GM18511 (cell line): ENCODE measurements at regions not wholly inside any gene's neighbourhood (a gene's known extent, or its start where the extent isn't known, plus 50 kb on each side); places are given as distances from the start of the nearest gene placed in this dataset.

Experiments used
- ATAC-seq: cut with Tn5 transposase; IDR thresholded peaks from one replicate; pipeline ENCODE4 v1.9.1; 2021; ENCODE audit warnings: mild to moderate bottlenecking, moderate library complexity; ENCODE audit not compliant: unreplicated experiment

DNA sequence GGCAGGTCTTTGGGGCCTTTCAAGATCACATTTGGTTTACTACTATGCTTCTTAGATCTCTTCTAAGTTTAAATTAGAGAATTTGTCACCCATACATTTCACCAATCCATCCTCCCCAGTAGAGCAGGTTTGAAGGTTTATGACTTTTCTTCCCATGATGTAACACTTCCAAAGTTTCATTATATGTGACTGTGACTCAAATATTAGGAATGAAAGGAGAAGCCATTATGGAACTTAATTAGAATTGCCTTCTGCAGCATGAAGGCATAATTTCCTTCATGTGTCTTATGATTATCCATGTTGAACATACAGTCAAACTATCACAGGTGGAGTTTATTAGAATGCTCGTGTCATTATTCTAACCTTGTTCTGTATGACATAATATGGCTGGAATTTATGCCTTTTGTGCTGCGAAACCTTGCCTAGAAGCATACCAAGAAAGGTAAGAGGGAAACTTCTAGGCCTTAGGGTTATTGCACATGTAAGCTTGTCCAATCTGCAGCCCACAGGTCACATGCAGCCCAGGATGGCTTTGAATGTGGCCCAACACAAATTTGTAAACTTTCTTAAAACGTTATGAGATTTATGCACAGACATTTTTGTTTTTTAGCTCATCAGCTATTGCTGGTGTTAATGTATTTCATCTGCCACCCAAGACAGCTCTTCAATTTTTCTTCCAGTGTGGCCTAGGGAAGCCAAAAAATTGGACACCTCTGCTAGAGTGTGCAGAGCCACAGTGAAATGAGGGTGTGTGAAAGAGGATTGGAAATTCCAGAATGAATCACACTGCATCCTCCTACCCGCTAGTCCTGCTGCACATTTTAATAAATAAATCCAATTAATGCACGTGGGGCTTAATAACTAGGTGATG is 133.6 kb downstream of the TMEM26 start:
- no peak for ATAC-seq

DNA sequence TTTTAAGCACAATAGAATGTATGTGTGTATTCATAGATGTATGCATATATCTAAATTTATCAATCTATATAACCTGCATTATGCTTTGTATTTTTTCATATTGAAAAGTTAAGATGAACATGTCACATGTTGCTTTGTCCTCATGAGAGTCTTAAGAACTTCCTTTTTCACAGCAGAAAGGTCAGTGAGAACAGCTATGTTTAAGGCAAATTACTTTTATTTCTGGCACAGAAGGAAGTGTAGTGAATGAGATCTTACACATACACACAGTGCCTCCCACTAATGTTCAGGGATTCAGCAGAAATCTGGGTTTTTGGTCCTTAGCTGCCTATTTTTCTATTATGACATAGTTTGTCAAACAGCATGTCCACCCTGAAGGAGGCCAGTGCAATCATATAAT is 134.8 kb downstream of the TMEM26 start:
- ATAC-seq, result no peak

DNA sequence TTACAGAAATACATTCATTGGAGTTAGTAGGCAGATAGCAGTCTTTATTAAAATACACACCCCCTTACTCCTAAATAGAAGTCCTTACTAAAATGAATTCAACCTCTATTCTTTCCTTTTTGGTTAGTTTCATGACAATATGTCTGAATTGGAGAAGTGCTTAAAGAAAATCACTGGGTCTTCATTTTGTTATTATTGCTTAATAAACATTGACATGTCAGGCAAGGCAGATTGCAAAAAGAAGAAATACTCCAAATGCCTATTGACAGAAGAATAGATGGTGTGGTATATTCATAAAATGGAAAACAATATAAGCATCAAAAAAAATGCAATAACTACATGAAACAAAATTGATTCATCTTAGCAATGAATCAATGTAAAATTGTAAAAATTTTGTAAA is 135.5 kb downstream of the TMEM26 start:
- no peak for ATAC-seq

DNA sequence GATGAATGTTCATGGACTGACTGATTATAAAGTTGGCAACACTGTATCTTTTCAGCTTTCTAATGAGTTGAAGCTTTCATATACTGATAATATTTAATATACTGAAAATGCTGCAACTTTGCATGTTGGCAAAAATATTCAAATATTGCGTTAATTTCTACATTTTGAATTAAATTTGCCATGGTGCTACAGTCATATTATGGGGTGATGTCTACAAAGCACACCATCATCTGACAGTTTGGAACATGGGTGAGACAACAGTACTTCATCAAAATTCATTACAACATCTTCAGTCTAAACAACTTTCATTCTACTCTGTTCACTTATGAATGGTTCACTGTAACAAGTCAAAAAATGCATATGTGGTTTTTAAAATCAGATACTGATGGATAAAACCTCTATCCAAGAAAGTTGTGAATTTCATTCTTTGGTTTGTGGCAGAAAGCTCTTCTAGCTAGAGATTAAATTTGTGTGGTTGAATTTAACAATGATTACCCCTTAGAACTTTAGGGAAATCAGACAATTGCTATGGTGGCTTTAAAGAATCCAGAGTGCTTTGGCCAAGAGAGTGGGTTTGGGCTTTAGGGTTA is 136.4 kb downstream of the TMEM26 start:
- ATAC-seq, result no peak

DNA sequence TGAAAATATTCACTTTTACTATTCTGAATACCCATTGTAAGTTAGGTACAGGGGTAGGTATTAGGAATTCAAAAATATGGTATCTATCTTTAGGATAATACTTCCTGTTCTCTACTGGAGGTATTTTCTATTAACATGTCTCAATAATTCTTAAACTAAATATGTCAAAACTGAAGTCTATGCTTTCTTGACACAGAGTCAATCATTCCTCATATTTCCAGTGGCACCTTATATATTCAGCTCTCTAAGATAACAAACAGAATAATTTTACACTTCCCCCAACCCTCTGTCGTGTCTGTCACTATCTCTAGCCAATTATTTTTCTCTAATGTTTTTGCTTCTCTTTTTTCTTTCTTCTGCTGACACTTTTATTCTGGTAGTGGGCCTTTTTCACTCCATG is 138.9 kb downstream of the TMEM26 start:
- no peak for ATAC-seq

DNA sequence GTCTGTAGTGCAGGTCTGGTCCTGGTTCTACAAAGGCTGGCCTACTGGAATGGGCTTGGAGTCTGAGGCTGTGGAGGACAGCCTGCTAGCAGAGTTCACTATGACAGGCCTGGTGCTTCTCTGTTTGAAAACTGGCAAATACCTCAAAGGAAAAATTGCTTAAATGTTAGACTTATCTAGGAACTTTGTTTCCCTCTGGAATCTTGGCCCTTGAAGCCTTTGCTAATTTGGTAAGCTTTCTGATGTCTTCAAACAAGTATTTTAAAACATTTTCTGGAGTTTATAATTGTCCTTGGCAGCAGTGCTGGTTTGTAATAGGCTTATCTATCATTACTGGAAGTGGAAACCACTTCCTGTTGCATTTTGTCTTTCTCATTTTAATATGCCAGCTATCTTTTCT is 139.7 kb downstream of the TMEM26 start:
- ATAC-seq, result no peak

DNA sequence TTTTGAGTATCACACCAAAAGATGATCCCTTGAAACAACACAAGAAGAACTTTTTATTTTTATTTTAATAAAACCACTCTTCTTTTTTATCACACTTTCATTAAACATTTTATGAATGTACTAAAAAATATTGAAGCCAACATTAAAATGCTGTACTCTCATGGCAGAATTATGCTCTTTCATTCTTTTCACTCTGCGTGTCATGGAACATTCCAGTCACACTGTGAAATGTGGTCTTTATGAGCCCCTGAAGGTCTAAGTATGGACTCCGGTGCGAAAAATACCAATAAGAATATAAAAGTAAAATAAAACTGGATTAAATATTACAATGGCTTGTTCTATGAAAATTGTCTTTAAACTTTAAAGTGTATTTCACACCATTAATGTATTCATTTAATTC is 148.4 kb downstream of the TMEM26 start:
- no peak for ATAC-seq

DNA sequence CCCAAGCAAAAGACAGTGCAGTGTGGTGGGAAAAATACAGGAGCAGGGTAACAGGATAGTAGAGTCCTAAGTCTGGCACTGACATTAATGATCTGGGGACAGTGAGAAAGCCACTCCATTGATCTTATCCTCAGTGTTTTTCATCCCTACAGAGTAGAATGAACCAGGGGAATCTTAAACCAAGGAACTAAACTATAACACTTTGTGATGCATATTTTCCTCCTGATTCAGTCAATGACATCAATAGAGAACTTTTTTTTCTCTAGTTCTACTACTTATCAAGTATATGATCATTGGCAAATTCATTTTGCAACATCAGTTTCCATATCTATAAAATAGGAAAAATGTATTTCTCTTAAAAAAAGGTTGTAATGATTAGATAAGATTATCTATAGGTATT is 151.1 kb downstream of the TMEM26 start:
- no peak for ATAC-seq

DNA sequence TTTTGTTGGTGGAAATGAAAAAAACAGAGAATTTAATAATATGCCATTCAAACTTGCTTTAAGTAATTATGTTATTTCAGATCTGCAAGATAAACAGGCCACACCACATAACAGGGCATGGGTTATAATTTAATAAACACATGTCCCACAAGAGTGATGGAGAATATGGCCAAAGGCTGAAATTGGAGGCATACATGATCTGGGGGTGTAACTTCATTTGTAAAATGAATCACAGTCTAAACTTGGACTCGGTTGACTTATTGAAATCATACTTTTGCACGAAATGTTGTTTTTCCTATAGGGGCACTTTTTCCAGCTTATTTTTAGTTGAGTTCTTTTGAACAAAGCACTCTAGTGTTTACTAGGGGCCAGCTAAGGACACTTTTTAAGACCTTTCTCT is 151.6 kb downstream of the TMEM26 start:
- no peak for ATAC-seq

DNA sequence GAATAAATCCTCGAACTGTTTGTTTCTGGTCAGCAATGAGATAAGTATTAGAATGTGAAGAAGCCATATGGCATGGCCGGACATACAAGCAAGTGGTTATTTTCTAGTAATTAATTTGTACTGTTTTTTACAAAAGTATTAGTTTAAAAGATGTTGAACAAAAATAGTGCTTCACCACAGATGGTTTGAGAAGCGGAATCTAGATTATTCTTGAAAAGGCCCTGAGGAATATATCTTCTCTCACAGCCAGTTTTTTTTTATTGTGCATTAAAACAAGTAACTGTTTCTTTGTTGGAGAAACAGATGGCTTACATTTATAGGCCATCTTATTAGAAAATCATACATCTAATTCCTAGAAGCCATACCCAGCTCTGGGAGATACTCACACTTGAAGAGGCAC is 153.3 kb downstream of the TMEM26 start:
- no peak for ATAC-seq

DNA sequence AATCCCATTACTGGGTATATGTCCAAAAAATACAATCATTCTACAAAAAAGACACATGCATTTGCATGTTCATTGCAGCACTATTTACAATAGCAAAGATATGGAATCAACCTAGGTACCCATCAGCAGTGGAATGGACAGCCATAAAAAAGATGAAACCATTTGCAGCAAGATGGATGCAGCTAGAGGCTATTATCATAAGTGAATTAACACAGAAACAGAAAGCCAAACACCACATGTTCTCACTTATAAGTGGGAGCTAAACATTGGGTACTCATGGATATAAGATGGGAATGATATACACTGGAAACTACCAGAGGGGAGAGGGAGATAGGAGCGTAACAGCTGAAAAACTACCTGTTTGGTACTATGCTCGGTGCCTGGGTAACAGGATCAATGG is 154.0 kb downstream of the TMEM26 start:
- no peak for ATAC-seq

DNA sequence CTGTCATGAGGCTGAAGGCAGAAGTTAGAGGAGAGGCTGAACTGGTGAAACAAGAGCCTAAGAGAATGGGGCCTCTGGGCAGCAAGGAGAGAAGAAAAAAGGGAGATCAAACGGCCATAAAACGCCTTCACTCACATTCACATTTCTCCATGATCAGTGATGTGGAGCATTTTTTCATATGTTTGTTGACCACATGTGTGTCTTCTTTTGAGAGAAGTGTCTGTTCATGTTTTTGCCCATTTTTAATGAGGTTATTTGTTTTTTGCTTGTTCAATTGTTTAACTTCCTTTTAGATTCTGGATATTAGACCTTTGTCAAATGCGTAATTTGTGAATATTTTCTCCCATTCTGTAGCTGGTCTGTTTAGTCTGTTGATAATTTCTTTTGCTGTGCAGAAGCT is 155.0 kb downstream of the TMEM26 start:
- no peak for ATAC-seq

DNA sequence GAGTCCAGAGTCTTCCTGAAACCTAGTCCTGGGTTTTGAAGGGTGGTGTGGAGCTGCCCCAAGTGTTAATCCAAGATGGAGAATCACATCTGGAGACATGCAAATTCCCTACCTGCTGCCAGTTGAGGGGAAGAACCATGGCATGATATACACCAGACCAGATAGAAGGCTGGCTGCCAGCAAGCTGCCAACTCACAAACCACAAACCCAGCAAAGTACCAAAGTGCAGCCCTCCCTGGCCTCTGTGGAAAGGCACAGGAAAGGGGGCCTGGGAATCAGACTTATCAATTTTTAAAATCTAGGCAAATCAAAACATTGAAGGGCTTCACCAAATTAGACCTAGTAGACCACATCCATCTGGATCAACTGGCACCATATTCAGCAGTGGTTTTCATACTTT is 157.0 kb downstream of the TMEM26 start:
- no peak for ATAC-seq

DNA sequence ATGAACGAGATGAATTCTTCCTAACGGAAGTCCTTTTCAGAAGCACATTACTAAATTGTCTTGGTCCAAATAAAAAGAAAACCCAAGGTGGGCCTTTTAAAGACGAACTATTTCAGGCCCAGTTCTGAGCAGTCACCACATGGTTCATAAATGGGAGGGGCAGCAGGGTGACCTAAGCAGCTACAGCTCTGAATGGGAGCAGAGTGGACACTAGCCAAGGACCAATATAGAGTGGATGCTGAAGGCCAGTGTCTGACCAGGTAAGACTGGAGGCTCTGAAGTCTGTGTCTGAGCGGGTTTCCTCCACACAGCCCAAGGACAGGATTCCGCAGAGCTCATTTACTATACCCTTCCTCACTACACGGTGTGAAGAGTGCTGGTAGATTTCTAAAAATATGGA is 159.1 kb downstream of the TMEM26 start:
- ATAC-seq, result no peak

DNA sequence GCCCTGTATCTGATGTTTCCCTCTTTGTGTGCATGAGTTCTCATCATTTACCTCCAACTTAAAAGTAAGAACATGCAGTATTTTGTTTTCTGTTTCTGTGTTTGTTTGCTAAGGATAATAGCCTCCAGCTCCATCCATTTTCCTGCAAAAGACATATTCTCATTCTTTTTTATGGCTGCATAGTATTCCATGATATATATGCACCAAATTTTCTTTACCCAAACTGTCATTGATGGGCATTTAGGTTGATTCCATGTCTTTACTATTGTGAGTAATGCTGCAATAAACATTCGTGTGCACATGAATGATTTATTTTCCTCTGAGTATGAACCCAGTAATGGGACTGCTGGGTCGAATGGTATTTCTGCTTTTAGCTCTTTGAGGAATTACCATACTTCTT is 163.4 kb downstream of the TMEM26 start:
- ATAC-seq, result no peak

DNA sequence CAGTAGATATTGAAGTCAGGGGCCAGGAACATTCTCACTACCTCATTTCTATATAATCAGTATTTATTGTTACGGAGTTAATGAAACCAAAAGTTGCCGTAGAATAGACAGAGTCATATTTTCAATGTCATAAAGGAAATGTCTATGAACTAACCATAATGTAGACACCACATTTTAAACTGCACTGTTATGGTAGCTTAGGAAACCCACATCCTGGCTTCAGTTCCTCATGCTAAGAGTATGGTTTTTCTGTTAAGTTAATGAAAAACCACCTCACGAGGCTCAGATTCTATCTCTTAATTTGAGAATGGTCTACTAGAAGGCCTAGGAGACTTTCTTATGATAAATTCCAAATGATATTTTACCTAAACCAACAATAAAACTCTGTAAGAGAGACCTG is 166.5 kb downstream of the TMEM26 start:
- ATAC-seq, result peak; percentile 99

DNA sequence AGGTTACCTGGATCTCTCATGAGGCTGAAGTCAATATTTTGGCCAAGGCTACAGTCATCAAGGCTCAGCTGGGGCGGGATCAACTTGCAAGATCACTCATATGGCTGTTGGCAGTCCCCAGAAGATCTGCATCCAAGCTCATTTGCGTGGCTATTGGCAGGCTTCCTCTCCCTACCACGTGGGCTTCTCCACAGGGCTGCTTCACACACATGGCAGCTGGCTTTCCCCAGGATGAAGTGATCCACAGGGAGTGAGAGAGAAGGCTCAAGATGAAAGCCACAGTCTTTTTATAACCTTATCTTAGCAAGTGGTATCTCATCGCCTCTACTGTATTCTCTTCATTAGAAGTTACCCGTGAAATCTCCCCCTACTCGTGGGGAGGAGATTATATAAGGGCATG is 167.4 kb downstream of the TMEM26 start:
- ATAC-seq, result no peak

DNA sequence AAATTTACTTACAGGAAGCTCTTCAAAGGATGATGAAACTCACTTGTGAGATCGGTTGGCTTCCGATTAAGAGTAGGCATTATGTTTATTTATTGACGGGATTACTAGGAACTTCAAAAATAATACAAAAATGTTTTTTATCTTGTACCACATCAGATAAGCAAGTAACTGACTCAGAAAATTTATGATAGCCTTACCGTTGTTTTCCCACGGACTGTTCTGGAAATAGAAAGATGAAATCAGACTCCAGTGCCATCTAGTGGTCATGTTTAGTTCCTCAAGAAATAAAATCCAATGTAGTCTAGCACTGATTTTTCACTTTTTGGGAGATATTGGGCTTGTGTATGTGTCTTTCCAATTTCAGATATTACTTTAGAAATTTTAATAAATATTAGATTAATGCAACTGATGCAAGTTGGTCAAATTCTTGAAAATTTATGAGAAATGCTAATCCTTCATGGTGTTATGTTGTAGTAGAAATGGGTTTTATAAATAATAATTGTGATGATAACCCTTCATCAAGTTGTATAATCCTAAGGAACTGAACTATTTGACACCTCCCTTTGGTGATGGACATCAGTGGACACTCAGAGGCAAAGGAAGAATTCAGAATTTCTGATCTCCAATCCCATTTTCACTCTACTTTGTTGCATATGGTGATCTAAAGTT is 168.8 kb downstream of the TMEM26 start:
- ATAC-seq, result no peak

DNA sequence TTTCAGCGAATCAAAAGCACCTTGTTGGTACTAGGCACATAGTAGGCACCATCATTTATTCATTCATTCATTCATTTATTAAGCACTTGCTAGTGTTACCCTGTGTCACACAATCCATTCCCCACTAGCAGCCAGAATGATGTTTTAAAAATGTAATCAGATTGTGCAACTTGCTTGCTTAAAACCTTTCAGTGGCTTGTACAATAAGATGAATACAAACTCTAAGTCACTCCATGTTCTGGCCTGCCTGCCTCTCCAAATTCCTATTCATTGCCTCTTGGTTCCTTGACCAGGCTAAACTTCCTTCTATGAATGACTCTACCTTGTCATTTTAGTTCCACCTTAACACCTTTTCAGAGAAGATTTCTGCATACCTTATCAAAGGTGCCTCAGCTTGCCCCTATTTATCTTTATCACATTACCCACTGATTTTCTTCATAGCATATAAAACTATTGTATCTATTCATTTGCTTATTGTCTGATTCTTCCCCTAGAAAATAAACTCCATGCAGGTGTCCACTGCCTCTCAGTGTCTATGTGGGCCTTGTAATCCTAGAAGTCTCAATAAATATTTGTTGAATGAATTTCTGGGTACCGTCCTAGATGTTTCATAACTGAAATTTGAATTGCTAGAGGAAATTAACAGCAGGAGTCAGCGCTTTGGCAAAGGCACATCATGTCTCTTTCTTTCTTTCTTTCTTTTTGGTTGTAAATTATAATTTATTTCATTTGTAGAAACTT is 169.5 kb downstream of the TMEM26 start:
- no peak for ATAC-seq

DNA sequence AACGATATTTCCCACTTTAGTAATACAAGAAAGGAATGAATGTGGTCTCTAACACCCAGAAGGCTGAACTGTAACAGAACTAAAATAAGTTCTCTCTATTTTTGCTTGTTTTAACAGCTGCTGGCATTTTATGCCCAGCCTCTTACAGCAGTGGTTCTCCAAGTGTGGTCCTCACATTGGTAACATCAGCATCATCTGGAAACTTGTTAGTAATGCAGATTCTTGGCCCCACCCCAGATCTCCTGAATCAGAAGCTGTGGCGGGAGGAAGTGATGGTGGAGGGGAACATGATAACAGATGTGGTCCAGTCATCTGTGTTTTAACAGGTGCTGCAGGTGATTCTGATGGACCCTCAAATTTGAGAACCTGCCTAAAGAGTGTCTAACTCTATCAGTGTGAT is 170.1 kb downstream of the TMEM26 start:
- no peak for ATAC-seq

DNA sequence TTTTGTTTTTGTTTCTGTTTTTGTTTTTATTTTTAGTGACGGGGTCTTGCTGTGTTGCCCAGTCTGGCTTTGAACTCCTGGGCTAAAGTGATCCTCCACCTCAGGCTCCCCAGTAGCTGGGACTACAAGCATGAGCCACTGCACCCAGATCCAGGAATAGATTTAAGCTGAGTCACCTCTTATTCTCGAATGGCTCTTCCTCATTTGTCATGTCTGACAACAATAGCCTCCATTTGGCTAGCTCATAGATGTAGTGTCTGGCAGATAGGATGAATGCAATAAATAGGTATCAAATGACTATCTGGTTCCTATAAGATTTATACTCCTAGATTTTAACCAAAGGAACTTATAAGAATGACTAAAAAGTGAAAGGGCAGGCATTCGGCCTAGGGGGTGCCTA is 172.9 kb downstream of the TMEM26 start:
- no peak for ATAC-seq

DNA sequence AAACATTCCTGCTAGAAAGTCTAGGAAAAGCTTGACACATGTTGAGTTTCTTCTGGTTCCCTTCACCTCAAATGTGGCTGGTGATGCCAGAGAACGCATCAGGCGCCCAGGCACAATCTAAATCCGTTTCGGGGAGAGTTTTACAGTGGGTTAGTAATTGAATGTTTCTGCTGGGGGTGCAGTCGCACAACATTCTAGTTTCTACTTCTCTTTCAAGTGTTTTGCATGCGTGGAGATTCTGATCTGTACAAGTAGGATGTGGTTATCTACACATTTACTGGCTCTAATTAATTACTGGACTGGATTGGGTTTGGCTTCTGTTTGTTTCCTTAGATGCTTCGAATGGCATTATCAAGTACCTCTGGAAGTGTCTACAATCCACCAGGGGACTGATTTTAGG is 173.8 kb downstream of the TMEM26 start:
- peak; percentile 41 for ATAC-seq
